CD4-positive, alpha-beta T cell (primary cell): ENCODE measurements at regions not wholly inside any gene's neighbourhood (a gene's known extent, or its start where the extent isn't known, plus 50 kb on each side); places are given as distances from the start of the nearest gene placed in this dataset.

Source experiments
- ATAC-seq: fragments of 200-7000 bp; cut with Tn5 transposase; one replicate; pipeline ENCODE4 v1.10.0; 2022; ENCODE audit warnings: mild to moderate bottlenecking; ENCODE audit not compliant: poor library complexity
- CTCF ChIA-PET: fragments of 350-600 bp; sonication (Branson Sonifier 250); formaldehyde crosslinking; loops from one replicate; lab custom pipeline; 2021; ENCODE audit warnings: antibody characterized with exemption, inconsistent platforms; lab: Charles Lee
- POLR2A ChIA-PET: fragments of 350-600 bp; sonication (Branson Sonifier 250); formaldehyde crosslinking; loops from one replicate; lab custom pipeline; 2021; ENCODE audit warnings: antibody characterized with exemption, inconsistent platforms; lab: Charles Lee
- DNase-seq, 14 experiments: peaks; one replicate each; pipeline ENCODE4 v3.0.0-alpha.2; 2013 to 2020; ENCODE audit warnings: mixed read lengths in 2 of 14
- H3K27ac ChIP-seq, 2 donors: one replicate each; pipeline versions ENCODE4 v1.5.1 to v1.7.0; 2013; ENCODE audit warnings: low read length in 2 of 2, low read depth in 1 of 2, mild to moderate bottlenecking in 1 of 2
- H3K27me3 ChIP-seq, 2 experiments: 1 replicate in 1 of 2; 2 replicates in 1 of 2; pipeline versions ENCODE4 v1.6.1 to v1.7.0; 2013; ENCODE audit warnings: low read length in 2 of 2, control low read depth in 1 of 2, mild to moderate bottlenecking in 1 of 2, moderate library complexity in 1 of 2; ENCODE audit not compliant: insufficient read depth in 2 of 2, control insufficient read depth in 1 of 2
- H3K36me3 ChIP-seq: one replicate; pipeline ENCODE4 v1.6.1; 2013; ENCODE audit warnings: low read length, control low read depth; ENCODE audit not compliant: insufficient read depth
- H3K4me1 ChIP-seq: one replicate; pipeline ENCODE4 v1.6.1; 2013; ENCODE audit warnings: low read length, control low read depth; ENCODE audit not compliant: insufficient read depth
- H3K4me3 ChIP-seq: one replicate; pipeline ENCODE4 v1.5.1; 2013; ENCODE audit warnings: mild to moderate bottlenecking, low read length, moderate library complexity
- H3K9me3 ChIP-seq, 2 experiments: 1 replicate in 1 of 2; 2 replicates in 1 of 2; pipeline versions ENCODE4 v1.6.1 to v1.7.0; 2013; ENCODE audit warnings: low read length in 2 of 2, mild to moderate bottlenecking in 2 of 2, control low read depth in 1 of 2, moderate library complexity in 1 of 2; ENCODE audit not compliant: control insufficient read depth in 1 of 2, insufficient read depth in 1 of 2
- H3K27ac Mint-ChIP-seq: one replicate; pipeline ENCODE4 v1.8.0; 2020; ENCODE audit warnings: mixed read lengths
- H3K27me3 Mint-ChIP-seq: one replicate; pipeline ENCODE4 v1.8.0; 2021; ENCODE audit warnings: mixed read lengths
- H3K36me3 Mint-ChIP-seq: one replicate; pipeline ENCODE4 v1.8.0; 2021; ENCODE audit warnings: low read depth, mixed read lengths
- H3K4me1 Mint-ChIP-seq: one replicate; pipeline ENCODE4 v1.8.0; 2021; ENCODE audit warnings: low read depth, mixed read lengths
- H3K4me3 Mint-ChIP-seq: one replicate; pipeline ENCODE4 v1.8.0; 2020; ENCODE audit warnings: mild to moderate bottlenecking, mixed read lengths
- H3K9me3 Mint-ChIP-seq: one replicate; pipeline ENCODE4 v1.8.0; 2020; ENCODE audit warnings: mixed read lengths
- CTCF ChIP-seq: fragments of 200-600 bp; IDR thresholded peaks from one replicate; pipeline ENCODE4 v1.8.0; 2022; ENCODE audit warnings: antibody characterized with exemption, mild to moderate bottlenecking
- intact Hi-C, 2 experiments: fragments of 100-400 bp; cut with DNase I in 1 of 2; cut with micrococcal nuclease in 1 of 2; formaldehyde crosslinking; loops; one replicate each; pipeline versions ENCODE4 v1.15.1 to v1.9.0; 2023 to 2025; cut with DNase I, micrococcal nuclease

GRCh38 chr18:78612318-78612717, 367.3 kb upstream of the SALL3 start:
- H3K4me1 ChIP-seq: no peaks in the 10 kb centered on the region
- TF ChIP-seq CTCF: no peak
- CTCF ChIA-PET: no interaction called here
- no peak overlapping the region for H3K27ac Mint-ChIP-seq
- peaks cover 0 to 34% of the 10 kb centered on the region in 2 experiments for H3K9me3 ChIP-seq
- intact Hi-C loops: no loop called here
- H3K27me3 Mint-ChIP-seq: no peaks in the 10 kb centered on the region
- ATAC-seq: no peak
- no peak overlapping the region for H3K4me3 Mint-ChIP-seq
- H3K4me3 ChIP-seq: no peak overlapping the region
- POLR2A ChIA-PET: no interaction called here
- no peaks in the 10 kb centered on the region for H3K27me3 ChIP-seq
- no peaks in the 10 kb centered on the region for H3K36me3 Mint-ChIP-seq
- no peak for DNase-seq
- H3K9me3 Mint-ChIP-seq: peaks cover 14% of the 10 kb centered on the region
- H3K36me3 ChIP-seq: no peaks in the 10 kb centered on the region
- no peaks in the 10 kb centered on the region for H3K4me1 Mint-ChIP-seq
- no peak overlapping the region for H3K27ac ChIP-seq

GRCh38 chr18:78612801-78613200, 366.8 kb upstream of the SALL3 start:
- Mint-ChIP-seq H3K27ac (no peak overlapping the region), H3K9me3 (peaks cover 14% of the 10 kb centered on the region), H3K27me3 (no peaks in the 10 kb centered on the region), H3K4me3 (no peak overlapping the region), H3K4me1 (no peaks in the 10 kb centered on the region), H3K36me3 (no peaks in the 10 kb centered on the region)
- no peak for DNase-seq
- POLR2A ChIA-PET: no interaction called here
- Histone ChIP-seq H3K36me3 (no peaks in the 10 kb centered on the region), H3K4me3 (no peak overlapping the region), H3K27me3 (no peaks in the 10 kb centered on the region), H3K4me1 (no peaks in the 10 kb centered on the region), H3K27ac (no peak overlapping the region), H3K9me3 (peaks cover 0 to 35% of the 10 kb centered on the region in 2 experiments)
- intact Hi-C loops: no loop called here
- no peak for ATAC-seq
- no peak for TF ChIP-seq CTCF
- CTCF ChIA-PET: no interaction called here

GRCh38 chr18:78618726-78619125, 360.9 kb upstream of the SALL3 start:
- H3K36me3 ChIP-seq: no peaks in the 10 kb centered on the region
- ChIA-PET CTCF (no interaction called here), POLR2A (no interaction called here)
- intact Hi-C loops: no loop called here
- H3K27ac ChIP-seq: no peak overlapping the region
- Mint-ChIP-seq H3K27ac (no peak overlapping the region), H3K9me3 (peaks cover 14% of the 10 kb centered on the region), H3K36me3 (no peaks in the 10 kb centered on the region), H3K4me3 (no peak overlapping the region), H3K27me3 (peaks cover 11% of the 10 kb centered on the region), H3K4me1 (no peaks in the 10 kb centered on the region)
- DNase-seq (no peak), ATAC-seq (no peak)
- H3K27me3 ChIP-seq: no peaks in the 10 kb centered on the region
- no peak for TF ChIP-seq CTCF
- H3K4me3 ChIP-seq: no peak overlapping the region
- no peaks in the 10 kb centered on the region for H3K4me1 ChIP-seq
- H3K9me3 ChIP-seq: peaks cover 0 to 28% of the 10 kb centered on the region in 2 experiments
